ENCODE measurements at regions not wholly inside any gene's neighbourhood (a gene's known extent, or its start where the extent isn't known, plus 50 kb on each side); places are given as distances from the start of the nearest gene placed in this dataset.

- Histone ChIP-seq H2AFZ (ENCODE audit: low read length) (no peak overlapping the region), H3K4me3 (replicated peaks in 1 of 4; ENCODE audit: control extremely low read depth in 1 of 4, insufficient read depth in 1 of 4, low read depth in 3 of 4, low read length in 4 of 4) (no peak overlapping the region), H3K27ac (ENCODE audit: insufficient read depth, low read length) (no peak overlapping the region), H3K4me1 (ENCODE audit: control insufficient read depth, extremely low read depth, insufficient read depth, low read length) (no peaks in the 10 kb centered on the region), H3K79me2 (ENCODE audit: control insufficient read depth, insufficient read depth, low read length) (no peaks in the 10 kb centered on the region), H3K4me2 (ENCODE audit: extremely low read depth, insufficient read depth, low read length) (no peak overlapping the region), H4K20me1 (ENCODE audit: control insufficient read depth, extremely low read depth, insufficient read depth, low read length) (no peaks in the 10 kb centered on the region), H3K9ac (ENCODE audit: insufficient read depth, low read length) (no peak overlapping the region), H3K9me3 (ENCODE audit: control insufficient read depth, insufficient read depth, low read depth, low read length) (no peaks in the 10 kb centered on the region), H3K27me3 (ENCODE audit: control insufficient read depth, insufficient read depth, low read length) (no peaks in the 10 kb centered on the region), H3K36me3 (ENCODE audit: control insufficient read depth, insufficient read depth, low read length) (no peaks in the 10 kb centered on the region)
- no peak for DNase-seq (ENCODE audit: low read depth in 2 of 2)
- no peak for TF ChIP-seq CTCF (conservative IDR thresholded peaks at IDR 0.05 in 1 of 2, IDR thresholded peaks at IDR 0.05 in 1 of 2; ENCODE audit: low read depth in 1 of 2, low read length in 2 of 2)
- TF ChIP-seq EZH2 (IDR thresholded peaks at IDR 0.05; ENCODE audit: low read length, missing control alignments), result no peak
These were observed 251.1 kb upstream of the HTR2C start for GRCh38 chrX:114332766-114333165.

GRCh38 chrX:114334473-114334982 is 249.4 kb upstream of the HTR2C start:
- no peak for DNase-seq (ENCODE audit: low read depth in 2 of 2)
- no peak overlapping the region for H3K4me2 ChIP-seq (ENCODE audit: extremely low read depth, insufficient read depth, low read length)
- H3K36me3 ChIP-seq (ENCODE audit: control insufficient read depth, insufficient read depth, low read length), result no peaks in the 10 kb centered on the region
- H3K27me3 ChIP-seq (ENCODE audit: control insufficient read depth, insufficient read depth, low read length), result no peaks in the 10 kb centered on the region
- no peaks in the 10 kb centered on the region for H3K79me2 ChIP-seq (ENCODE audit: control insufficient read depth, insufficient read depth, low read length)
- no peak overlapping the region for H3K4me3 ChIP-seq (replicated peaks in 1 of 4; ENCODE audit: control extremely low read depth in 1 of 4, insufficient read depth in 1 of 4, low read depth in 3 of 4, low read length in 4 of 4)
- H2AFZ ChIP-seq (ENCODE audit: low read length), result no peak overlapping the region
- H3K9me3 ChIP-seq (ENCODE audit: control insufficient read depth, insufficient read depth, low read depth, low read length), result no peaks in the 10 kb centered on the region
- no peaks in the 10 kb centered on the region for H3K4me1 ChIP-seq (ENCODE audit: control insufficient read depth, extremely low read depth, insufficient read depth, low read length)
- H3K9ac ChIP-seq (ENCODE audit: insufficient read depth, low read length), result no peak overlapping the region
- no peak for TF ChIP-seq CTCF (conservative IDR thresholded peaks at IDR 0.05 in 1 of 2, IDR thresholded peaks at IDR 0.05 in 1 of 2; ENCODE audit: low read depth in 1 of 2, low read length in 2 of 2)
- no peak for TF ChIP-seq EZH2 (IDR thresholded peaks at IDR 0.05; ENCODE audit: low read length, missing control alignments)
- no peaks in the 10 kb centered on the region for H4K20me1 ChIP-seq (ENCODE audit: control insufficient read depth, extremely low read depth, insufficient read depth, low read length)
- H3K27ac ChIP-seq (ENCODE audit: insufficient read depth, low read length), result no peak overlapping the region

GRCh38 chrX:114338870-114339269 is 245.0 kb upstream of the HTR2C start:
- Histone ChIP-seq H4K20me1 (ENCODE audit: control insufficient read depth, extremely low read depth, insufficient read depth, low read length) (no peaks in the 10 kb centered on the region), H3K27ac (ENCODE audit: insufficient read depth, low read length) (no peak overlapping the region), H3K36me3 (ENCODE audit: control insufficient read depth, insufficient read depth, low read length) (no peaks in the 10 kb centered on the region), H3K79me2 (ENCODE audit: control insufficient read depth, insufficient read depth, low read length) (no peaks in the 10 kb centered on the region), H3K27me3 (ENCODE audit: control insufficient read depth, insufficient read depth, low read length) (no peaks in the 10 kb centered on the region), H3K4me2 (ENCODE audit: extremely low read depth, insufficient read depth, low read length) (no peak overlapping the region), H2AFZ (ENCODE audit: low read length) (no peak overlapping the region), H3K4me3 (replicated peaks in 1 of 4; ENCODE audit: control extremely low read depth in 1 of 4, insufficient read depth in 1 of 4, low read depth in 3 of 4, low read length in 4 of 4) (no peak overlapping the region), H3K9ac (ENCODE audit: insufficient read depth, low read length) (no peak overlapping the region), H3K4me1 (ENCODE audit: control insufficient read depth, extremely low read depth, insufficient read depth, low read length) (no peaks in the 10 kb centered on the region), H3K9me3 (ENCODE audit: control insufficient read depth, insufficient read depth, low read depth, low read length) (no peaks in the 10 kb centered on the region)
- no peak for DNase-seq (ENCODE audit: low read depth in 2 of 2)
- TF ChIP-seq EZH2 (IDR thresholded peaks at IDR 0.05; ENCODE audit: low read length, missing control alignments) (no peak), CTCF (conservative IDR thresholded peaks at IDR 0.05 in 1 of 2, IDR thresholded peaks at IDR 0.05 in 1 of 2; ENCODE audit: low read depth in 1 of 2, low read length in 2 of 2) (no peak)

All from fibroblast of lung (primary cell).